A549 (cell line): ENCODE measurements at regions not wholly inside any gene's neighbourhood (a gene's known extent, or its start where the extent isn't known, plus 50 kb on each side); places are given as distances from the start of the nearest gene placed in this dataset.

Source experiments
- CEBPB ChIP-seq, 2 experiments: fragments of >200 bp in 1 of 2; sonication (Bioruptor Twin) in 1 of 2; formaldehyde crosslinking in 1 of 2; IDR thresholded peaks; 2 replicates each; pipeline ENCODE4 v1.6.1; 2012 to 2016
- ELK1 ChIP-seq: fragments of 150-350 bp; IDR thresholded peaks from 2 replicates; pipeline ENCODE4 v1.6.1; 2014; ENCODE audit warnings: low read depth, mild to moderate bottlenecking, low read length
- TF ChIP-seq, protein P1 (sequence below): IDR thresholded peaks from 2 replicates; pipeline ENCODE4 v1.6.1; 2012
- TF ChIP-seq, protein P2 (sequence below): fragments of >200 bp; sonication (Bioruptor Twin); formaldehyde crosslinking; IDR thresholded peaks from 3 replicates; pipeline ENCODE4 v1.5.1; 2016

GRCh38 chr13:100898431-100898830 lies 223.8 kb upstream of the TMTC4 start:
- TF ChIP-seq, protein P1, sequence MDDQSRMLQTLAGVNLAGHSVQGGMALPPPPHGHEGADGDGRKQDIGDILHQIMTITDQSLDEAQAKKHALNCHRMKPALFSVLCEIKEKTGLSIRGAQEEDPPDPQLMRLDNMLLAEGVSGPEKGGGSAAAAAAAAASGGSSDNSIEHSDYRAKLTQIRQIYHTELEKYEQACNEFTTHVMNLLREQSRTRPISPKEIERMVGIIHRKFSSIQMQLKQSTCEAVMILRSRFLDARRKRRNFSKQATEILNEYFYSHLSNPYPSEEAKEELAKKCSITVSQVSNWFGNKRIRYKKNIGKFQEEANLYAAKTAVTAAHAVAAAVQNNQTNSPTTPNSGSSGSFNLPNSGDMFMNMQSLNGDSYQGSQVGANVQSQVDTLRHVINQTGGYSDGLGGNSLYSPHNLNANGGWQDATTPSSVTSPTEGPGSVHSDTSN, result no peak
- TF ChIP-seq ELK1 (no peak), CEBPB (IDR thresholded peaks at IDR 0.05) (no peak)
- TF ChIP-seq, protein P2, sequence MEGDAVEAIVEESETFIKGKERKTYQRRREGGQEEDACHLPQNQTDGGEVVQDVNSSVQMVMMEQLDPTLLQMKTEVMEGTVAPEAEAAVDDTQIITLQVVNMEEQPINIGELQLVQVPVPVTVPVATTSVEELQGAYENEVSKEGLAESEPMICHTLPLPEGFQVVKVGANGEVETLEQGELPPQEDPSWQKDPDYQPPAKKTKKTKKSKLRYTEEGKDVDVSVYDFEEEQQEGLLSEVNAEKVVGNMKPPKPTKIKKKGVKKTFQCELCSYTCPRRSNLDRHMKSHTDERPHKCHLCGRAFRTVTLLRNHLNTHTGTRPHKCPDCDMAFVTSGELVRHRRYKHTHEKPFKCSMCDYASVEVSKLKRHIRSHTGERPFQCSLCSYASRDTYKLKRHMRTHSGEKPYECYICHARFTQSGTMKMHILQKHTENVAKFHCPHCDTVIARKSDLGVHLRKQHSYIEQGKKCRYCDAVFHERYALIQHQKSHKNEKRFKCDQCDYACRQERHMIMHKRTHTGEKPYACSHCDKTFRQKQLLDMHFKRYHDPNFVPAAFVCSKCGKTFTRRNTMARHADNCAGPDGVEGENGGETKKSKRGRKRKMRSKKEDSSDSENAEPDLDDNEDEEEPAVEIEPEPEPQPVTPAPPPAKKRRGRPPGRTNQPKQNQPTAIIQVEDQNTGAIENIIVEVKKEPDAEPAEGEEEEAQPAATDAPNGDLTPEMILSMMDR, result no peak
